DND-41 (cell line): ENCODE measurements at regions not wholly inside any gene's neighbourhood (a gene's known extent, or its start where the extent isn't known, plus 50 kb on each side); places are given as distances from the start of the nearest gene placed in this dataset.

Experiments used
- ATAC-seq: fragments of 200-7000 bp; cut with Tn5 transposase; 3 replicates; pipeline ENCODE4 v1.9.1; 2021; ENCODE audit warnings: low read depth; ENCODE audit not compliant: insufficient read depth
- DNase-seq: peaks from one replicate; pipeline ENCODE4 v3.0.0-alpha.2; 2020
- H2AFZ ChIP-seq: 2 replicates; pipeline ENCODE4 v1.6.0; 2012; ENCODE audit warnings: low read depth, low read length
- H3K27ac ChIP-seq: 2 replicates; pipeline ENCODE4 v1.5.1; 2012; ENCODE audit warnings: low read length, inconsistent platforms
- H3K27me3 ChIP-seq: fragments of 200-600 bp; sonication (generic); 2 replicates; pipeline ENCODE4 v1.6.0; 2012; ENCODE audit warnings: low read length, mild to moderate bottlenecking, inconsistent platforms; ENCODE audit not compliant: insufficient read depth, poor library complexity
- H3K36me3 ChIP-seq: 2 replicates; pipeline ENCODE4 v1.5.1; 2012; ENCODE audit warnings: low read length, inconsistent platforms; ENCODE audit not compliant: insufficient read depth
- H3K4me1 ChIP-seq: 2 replicates; pipeline ENCODE4 v1.5.1; 2012; ENCODE audit warnings: mild to moderate bottlenecking, low read length; ENCODE audit not compliant: insufficient read depth
- H3K4me2 ChIP-seq: 2 replicates; pipeline ENCODE4 v1.6.0; 2012; ENCODE audit warnings: mild to moderate bottlenecking, moderate library complexity, low read length, inconsistent platforms; ENCODE audit not compliant: insufficient read depth
- H3K4me3 ChIP-seq, 2 experiments: fragments of 200-600 bp in 1 of 2; shearing (Covaris generic) in 1 of 2; 2 replicates each; pipeline ENCODE4 v1.5.1; 2012 to 2016; ENCODE audit warnings: inconsistent platforms in 2 of 2, low read length in 2 of 2, mild to moderate bottlenecking in 2 of 2, low read depth in 1 of 2, moderate library complexity in 1 of 2
- H3K79me2 ChIP-seq: 2 replicates; pipeline ENCODE4 v1.6.0; 2012; ENCODE audit warnings: low read length, inconsistent platforms; ENCODE audit not compliant: insufficient read depth
- H3K9ac ChIP-seq: 2 replicates; pipeline ENCODE4 v1.6.0; 2012; ENCODE audit warnings: low read depth, mild to moderate bottlenecking, inconsistent platforms, low read length, moderate library complexity
- H3K9me3 ChIP-seq: 2 replicates; pipeline ENCODE4 v1.5.1; 2012; ENCODE audit warnings: low read length, moderate library complexity, mild to moderate bottlenecking, inconsistent platforms; ENCODE audit not compliant: insufficient read depth, severe bottlenecking
- H4K20me1 ChIP-seq: 2 replicates; pipeline ENCODE4 v1.6.0; 2012; ENCODE audit warnings: low read length; ENCODE audit not compliant: insufficient read depth
- CTCF ChIP-seq: IDR thresholded peaks from 2 replicates; pipeline ENCODE4 v1.5.1; 2012; ENCODE audit warnings: borderline replicate concordance, low read length, moderate library complexity, mild to moderate bottlenecking; ENCODE audit not compliant: poor library complexity, severe bottlenecking; ENCODE audit errors: extremely low read depth
- EZH2 ChIP-seq: IDR thresholded peaks from 3 replicates; pipeline ENCODE4 v1.6.1; 2012; ENCODE audit warnings: borderline replicate concordance, low read depth, mild to moderate bottlenecking, moderate library complexity, low read length, inconsistent platforms; ENCODE audit not compliant: severe bottlenecking

GRCh38 chr4:4803216-4803911 lies 56.1 kb upstream of the MSX1 start:
- H4K20me1 ChIP-seq: no peaks in the 10 kb centered on the region
- ATAC-seq: no peak
- H3K9ac ChIP-seq: no peak overlapping the region
- H3K4me3 ChIP-seq: no peak overlapping the region
- no peak overlapping the region for H3K27ac ChIP-seq
- no peaks in the 10 kb centered on the region for H3K79me2 ChIP-seq
- no peak for TF ChIP-seq EZH2
- TF ChIP-seq CTCF: no peak
- no peaks in the 10 kb centered on the region for H3K27me3 ChIP-seq
- H3K36me3 ChIP-seq: no peaks in the 10 kb centered on the region
- DNase-seq: no peak
- no peaks in the 10 kb centered on the region for H3K9me3 ChIP-seq
- no peak overlapping the region for H3K4me2 ChIP-seq
- no peaks in the 10 kb centered on the region for H3K4me1 ChIP-seq
- H2AFZ ChIP-seq: no peak overlapping the region

DNA sequence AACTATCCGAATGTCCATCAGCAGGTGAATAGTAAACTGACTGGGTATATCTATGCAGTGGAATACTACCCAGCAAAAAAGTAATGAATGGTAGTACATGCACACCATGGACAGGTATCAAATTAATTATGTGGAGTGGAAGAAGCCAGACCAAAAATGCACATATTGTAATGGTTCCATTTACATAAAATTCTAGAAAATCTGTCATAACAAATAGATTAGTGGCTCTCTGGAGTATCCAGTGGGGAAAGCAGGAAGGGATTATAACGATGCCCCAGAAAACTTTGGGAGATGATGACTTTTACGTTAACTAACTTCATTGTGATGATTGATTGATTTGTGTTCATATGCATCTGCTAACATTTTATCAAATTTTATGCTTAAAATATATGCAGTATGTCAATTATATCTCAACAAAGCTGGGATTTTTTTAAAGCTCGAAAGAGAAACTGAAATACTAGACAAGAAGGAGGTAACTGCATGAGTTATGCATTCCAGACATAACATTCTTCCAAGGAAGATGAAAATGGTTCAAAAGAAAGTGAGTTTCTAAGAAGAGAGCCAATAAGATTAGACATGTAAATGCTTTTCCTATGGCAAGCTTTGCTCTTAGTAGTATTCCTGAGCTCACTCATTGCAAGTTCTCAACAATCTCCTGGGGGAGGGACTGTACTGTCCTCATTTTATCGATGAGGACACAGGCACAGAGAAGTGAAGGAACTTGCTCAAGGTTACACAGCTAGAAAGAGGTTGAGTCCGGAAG lies 58.6 kb upstream of the MSX1 start:
- Histone ChIP-seq H3K79me2 (no peaks in the 10 kb centered on the region), H3K36me3 (no peaks in the 10 kb centered on the region), H3K4me1 (no peaks in the 10 kb centered on the region), H3K27me3 (no peaks in the 10 kb centered on the region), H4K20me1 (no peaks in the 10 kb centered on the region), H3K27ac (no peak overlapping the region), H2AFZ (no peak overlapping the region), H3K4me3 (no peak overlapping the region), H3K4me2 (no peak overlapping the region), H3K9ac (no peak overlapping the region), H3K9me3 (no peaks in the 10 kb centered on the region)
- ATAC-seq (no peak), DNase-seq (no peak)
- no peak for TF ChIP-seq EZH2
- TF ChIP-seq CTCF: no peak

GRCh38 chr4:4794421-4794820 lies 65.0 kb upstream of the MSX1 start:
- no peak overlapping the region for H3K9ac ChIP-seq
- TF ChIP-seq EZH2 (no peak), CTCF (no peak)
- no peak overlapping the region for H3K4me3 ChIP-seq
- H3K27ac ChIP-seq: no peak overlapping the region
- no peak for ATAC-seq
- no peak overlapping the region for H2AFZ ChIP-seq
- no peak overlapping the region for H3K4me2 ChIP-seq
- no peaks in the 10 kb centered on the region for H3K4me1 ChIP-seq
- H3K27me3 ChIP-seq: no peaks in the 10 kb centered on the region
- H3K9me3 ChIP-seq: peaks cover 7% of the 10 kb centered on the region
- DNase-seq: no peak
- H3K36me3 ChIP-seq: no peaks in the 10 kb centered on the region
- H3K79me2 ChIP-seq: no peaks in the 10 kb centered on the region
- no peaks in the 10 kb centered on the region for H4K20me1 ChIP-seq
